CD4-positive, alpha-beta T cell treated with Interleukin-12 subunit alpha and Interleukin-12 subunit beta, for 1 hour (primary cell): ENCODE measurements at regions not wholly inside any gene's neighbourhood (a gene's known extent, or its start where the extent isn't known, plus 50 kb on each side); places are given as distances from the start of the nearest gene placed in this dataset.

Source experiments
- DNase-seq: peaks from one replicate; pipeline ENCODE4 v3.0.0-alpha.2; 2020

GRCh38 chr2:144067506-144067905 is 452.4 kb downstream of the ZEB2 start:
- no peak for DNase-seq

DNA sequence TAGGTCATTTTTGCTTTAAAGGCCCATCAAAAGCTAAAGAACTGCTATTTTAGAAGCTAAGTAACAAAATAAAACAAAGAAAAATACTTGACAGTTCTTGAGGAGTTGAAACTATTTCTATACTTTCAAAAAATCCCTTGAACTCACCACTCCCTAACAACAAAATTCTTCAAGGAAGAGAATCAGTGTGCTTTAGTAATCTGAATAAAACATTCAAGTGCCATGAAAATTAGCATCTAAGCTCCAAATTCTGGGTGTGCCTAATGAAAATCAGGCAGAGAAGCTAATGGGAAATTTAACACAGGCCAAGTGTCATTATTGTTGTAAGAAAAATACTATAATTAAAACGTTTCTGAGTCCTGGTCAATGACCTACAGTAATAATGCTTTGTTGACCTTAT is 456.3 kb downstream of the ZEB2 start:
- no peak for DNase-seq

DNA sequence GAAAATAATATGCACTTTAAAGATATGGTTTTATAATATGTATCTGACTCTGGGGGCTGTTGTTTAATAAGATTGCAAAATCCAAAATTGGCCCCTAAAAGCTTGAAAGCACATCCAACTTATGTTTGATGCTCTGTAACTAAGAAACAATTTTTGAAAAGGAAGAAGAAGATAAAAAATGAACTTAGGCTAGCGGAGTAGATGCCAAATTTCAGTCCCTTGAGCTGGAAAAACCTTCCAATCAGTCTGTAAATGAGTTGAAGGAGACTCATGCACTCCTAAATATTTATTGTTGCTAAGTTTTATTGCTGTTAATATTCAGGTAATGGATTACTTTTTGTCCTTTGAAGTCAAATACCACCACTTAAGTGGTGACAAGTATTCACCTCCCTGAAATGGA is 465.0 kb downstream of the ZEB2 start:
- DNase-seq: no peak

- no peak for DNase-seq
Measured at GRCh38 chr2:144052083-144052482, 467.8 kb downstream of the ZEB2 start.

GRCh38 chr2:144049137-144049536 is 470.8 kb downstream of the ZEB2 start:
- no peak for DNase-seq

DNA sequence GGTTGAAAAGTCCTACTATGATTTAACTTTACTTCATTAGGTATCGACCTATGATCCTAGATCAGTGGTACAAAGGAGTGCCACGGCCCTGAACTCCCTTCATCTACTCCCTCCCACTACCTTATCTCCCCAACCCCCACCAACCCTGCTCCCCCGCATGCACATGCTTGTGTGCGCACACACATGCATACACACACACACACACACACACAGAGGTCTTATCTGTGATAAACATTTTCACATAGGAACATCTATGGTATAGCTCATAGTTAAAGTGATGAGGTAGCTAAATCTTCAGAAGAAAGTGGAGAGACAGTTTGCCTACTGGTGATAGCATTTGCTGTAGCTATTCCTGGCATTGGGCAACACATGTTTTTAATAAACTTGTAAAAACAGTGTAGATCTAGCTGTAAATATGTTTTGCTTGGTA is 471.3 kb downstream of the ZEB2 start:
- no peak for DNase-seq

GRCh38 chr2:144042751-144043150 is 477.2 kb downstream of the ZEB2 start:
- no peak for DNase-seq

- no peak for DNase-seq
Measured at GRCh38 chr2:144041612-144042011, 478.3 kb downstream of the ZEB2 start.

GRCh38 chr2:144040834-144041233 is 479.1 kb downstream of the ZEB2 start:
- DNase-seq: no peak

DNA sequence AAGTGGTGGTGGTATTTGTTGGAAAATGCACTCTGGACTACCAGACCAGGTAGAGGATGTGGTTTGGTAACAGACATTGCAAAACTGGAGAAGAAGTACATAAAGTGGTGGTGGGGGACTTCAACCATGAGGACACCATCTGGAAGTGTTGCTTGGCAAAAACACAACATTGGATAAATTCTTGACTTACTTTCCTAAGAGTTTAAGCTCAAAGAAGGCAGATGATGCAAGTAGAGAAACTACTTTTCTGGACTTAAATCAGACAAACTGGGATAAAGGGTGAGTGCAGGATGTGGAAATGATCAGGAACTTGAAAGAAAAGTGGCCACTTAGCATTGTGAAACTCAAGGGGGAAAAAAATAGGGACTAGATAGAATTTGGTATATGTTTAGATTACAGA is 487.4 kb downstream of the ZEB2 start:
- no peak for DNase-seq

DNA sequence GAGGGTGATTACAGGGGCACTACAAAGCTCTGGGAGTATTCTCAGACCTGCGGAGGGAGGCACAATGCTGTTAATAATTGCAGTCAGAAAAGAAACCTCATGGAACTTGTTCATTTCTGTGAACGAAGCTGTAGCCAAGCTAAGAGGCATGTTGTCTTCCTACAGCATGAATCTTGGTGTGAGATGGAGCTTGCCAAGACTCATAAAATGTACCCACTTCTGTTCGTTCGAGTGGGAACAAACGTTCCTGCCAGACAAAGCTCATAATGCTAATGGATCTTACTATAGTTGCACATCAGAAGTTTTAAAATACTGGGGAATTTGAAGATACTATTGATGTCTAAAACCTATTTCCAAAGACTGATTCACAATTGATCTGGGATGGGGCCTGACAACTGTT is 489.1 kb downstream of the ZEB2 start:
- DNase-seq: no peak

DNA sequence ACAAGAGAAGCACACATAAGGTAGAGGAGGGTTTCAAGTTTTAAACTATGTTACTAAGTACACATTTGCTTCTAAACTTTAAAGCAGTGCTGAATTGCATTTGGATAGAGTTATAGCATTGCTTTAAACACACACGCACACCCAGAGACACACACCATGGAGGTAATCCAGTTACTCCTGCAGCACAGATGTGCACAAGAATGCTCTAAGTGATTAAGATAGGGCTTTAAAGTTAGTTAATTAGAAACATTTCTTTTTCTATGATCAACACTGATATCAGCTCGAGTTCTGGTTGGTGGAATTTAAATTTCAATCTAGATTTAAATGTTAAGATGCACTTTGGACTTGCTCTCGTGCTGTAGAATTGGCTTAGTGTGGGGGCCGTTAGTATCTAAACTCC is 492.3 kb downstream of the ZEB2 start:
- DNase-seq: no peak

- no peak for DNase-seq
Measured at GRCh38 chr2:144026753-144027152, 493.2 kb downstream of the ZEB2 start.

GRCh38 chr2:144020047-144020446 is 499.9 kb downstream of the ZEB2 start:
- no peak for DNase-seq

GRCh38 chr2:144015655-144016245 is 504.2 kb downstream of the ZEB2 start:
- DNase-seq: no peak

- DNase-seq: no peak
Measured at GRCh38 chr2:144015036-144015435, 504.9 kb downstream of the ZEB2 start.

- DNase-seq: no peak
Measured at GRCh38 chr2:144014103-144014502, 505.8 kb downstream of the ZEB2 start.

- DNase-seq: no peak
Measured at GRCh38 chr2:144012304-144012703, 507.6 kb downstream of the ZEB2 start.

DNA sequence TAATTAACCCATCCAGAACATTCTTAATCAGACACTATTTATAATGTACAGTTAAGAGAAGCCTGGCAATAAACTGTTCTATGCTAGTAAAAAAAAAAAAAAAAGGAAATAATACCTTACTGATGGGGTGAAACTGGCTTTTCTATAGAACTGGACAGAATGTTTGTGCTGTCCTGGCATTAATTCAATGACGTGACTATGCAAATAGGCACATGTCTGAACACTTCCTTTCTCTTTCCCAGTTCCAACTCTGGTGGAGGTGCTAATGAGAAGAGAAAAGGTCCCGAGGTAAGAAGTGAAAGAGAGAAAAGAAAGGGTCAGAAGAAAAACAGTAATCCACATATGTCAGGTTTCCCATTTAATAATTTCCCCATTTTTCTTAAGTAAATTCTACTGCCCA is 508.4 kb downstream of the ZEB2 start:
- DNase-seq: no peak

DNA sequence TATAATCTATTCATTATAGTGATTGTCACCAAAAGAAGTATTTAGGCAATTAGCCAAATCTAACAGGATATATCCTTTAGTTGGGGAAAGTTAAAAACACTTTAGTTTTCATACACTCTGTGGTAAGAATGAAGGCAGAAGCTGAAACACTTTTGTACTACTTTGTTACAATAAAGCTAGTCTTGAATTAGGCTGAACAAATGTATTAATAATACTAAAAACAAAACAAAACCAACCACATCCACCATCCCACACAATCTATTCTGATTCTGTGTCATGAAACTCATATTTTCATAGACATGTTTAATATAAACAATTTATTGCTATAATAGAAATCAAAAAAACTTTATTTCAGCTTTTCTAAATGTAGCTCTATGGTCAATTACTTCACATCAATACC is 508.8 kb downstream of the ZEB2 start:
- DNase-seq: no peak

- DNase-seq: no peak
Measured at GRCh38 chr2:144010096-144010836, 509.7 kb downstream of the ZEB2 start.

GRCh38 chr2:144006139-144006538 is 513.8 kb downstream of the ZEB2 start:
- no peak for DNase-seq

- DNase-seq: no peak
Measured at GRCh38 chr2:144004742-144005141, 515.2 kb downstream of the ZEB2 start.

- DNase-seq: no peak
Measured at GRCh38 chr2:144003460-144004075, 516.4 kb downstream of the ZEB2 start.

DNA sequence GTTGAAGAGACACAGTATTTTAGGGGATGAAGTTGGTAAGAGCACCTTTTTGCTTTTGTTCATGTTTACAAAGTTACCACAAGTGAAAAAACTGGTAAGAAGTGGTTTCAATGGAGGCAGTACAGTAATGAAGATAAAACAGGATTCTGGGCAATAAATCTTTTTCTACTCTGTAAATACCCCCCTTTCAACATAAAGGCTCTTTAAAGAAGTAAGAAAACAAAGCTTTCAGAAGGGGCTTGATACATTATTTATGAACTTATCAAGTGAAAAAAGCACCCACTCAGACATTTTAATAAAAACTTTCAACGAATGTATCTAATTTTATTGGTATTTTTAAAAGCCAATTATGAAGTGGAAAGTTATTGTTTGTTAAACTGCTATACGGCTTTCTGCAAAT is 522.9 kb downstream of the ZEB2 start:
- no peak for DNase-seq
